GM20431 (cell line): ENCODE measurements at regions not wholly inside any gene's neighbourhood (a gene's known extent, or its start where the extent isn't known, plus 50 kb on each side); places are given as distances from the start of the nearest gene placed in this dataset.
"Not testable (repeated sequence)": the region's sequence is repeated elsewhere in the genome, so short reads cannot be mapped to it uniquely, and the experiment has no call there.

Source experiments
- in situ Hi-C: fragments of 300-500 bp; cut with MseI, MboI; formaldehyde crosslinking; loops from one replicate; pipeline ENCODE4 v1.15.0; 2020; ENCODE audit warnings: low sequenced_read_pairs; ENCODE audit not compliant: unreplicated experiment

DNA sequence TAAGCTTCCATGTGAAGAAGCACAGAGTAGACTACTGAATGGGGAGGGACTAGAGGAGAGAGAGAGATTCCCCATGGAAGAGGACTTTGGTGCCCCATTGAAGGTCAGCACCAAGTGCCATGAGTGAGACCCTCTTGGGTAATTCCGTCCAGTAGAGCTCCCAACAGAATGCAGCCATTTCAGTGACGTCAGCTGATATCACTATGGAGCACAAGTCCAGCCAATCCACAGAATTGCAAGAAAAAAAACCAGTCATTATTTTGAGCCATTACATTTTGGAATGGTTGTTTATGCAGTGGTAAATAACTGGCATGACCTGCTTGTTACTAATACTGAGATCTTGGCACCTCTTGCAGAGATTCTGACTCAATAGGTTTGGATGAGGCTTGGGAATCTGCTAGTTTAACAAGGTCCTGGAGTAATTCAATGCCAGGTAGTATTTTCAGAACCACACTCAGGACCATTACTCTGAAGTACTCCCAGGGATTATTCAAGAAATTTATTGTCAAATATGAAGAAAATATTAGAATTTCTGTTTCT is 52.6 kb upstream of the SP8 start:
- in situ Hi-C loops: no loop called here

- in situ Hi-C loops: no loop called here
Measured at GRCh38 chr7:20839987-20840386, 53.3 kb upstream of the SP8 start.

DNA sequence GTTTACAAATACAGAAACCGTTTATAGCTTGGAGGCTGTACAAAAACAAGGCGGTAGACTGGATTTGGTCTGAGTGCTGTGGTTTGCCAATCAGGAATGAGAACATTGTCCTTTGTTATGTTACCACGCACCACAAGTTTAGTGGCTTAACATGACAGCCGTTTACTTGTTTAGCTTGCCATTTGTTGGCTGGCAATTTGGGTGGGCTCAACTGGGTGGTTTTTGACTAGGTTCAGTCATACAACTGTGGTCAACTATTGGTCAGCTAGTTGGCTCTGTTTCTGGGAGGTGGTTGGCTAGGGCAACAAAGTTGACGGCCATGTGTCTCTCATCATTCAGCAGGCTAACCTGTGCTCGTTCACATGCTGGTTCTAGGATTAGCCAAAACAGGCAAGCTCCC is 60.1 kb upstream of the SP8 start:
- in situ Hi-C loops: no loop called here

GRCh38 chr7:20858951-20859350 is 72.3 kb upstream of the SP8 start:
- in situ Hi-C loops: no loop called here

DNA sequence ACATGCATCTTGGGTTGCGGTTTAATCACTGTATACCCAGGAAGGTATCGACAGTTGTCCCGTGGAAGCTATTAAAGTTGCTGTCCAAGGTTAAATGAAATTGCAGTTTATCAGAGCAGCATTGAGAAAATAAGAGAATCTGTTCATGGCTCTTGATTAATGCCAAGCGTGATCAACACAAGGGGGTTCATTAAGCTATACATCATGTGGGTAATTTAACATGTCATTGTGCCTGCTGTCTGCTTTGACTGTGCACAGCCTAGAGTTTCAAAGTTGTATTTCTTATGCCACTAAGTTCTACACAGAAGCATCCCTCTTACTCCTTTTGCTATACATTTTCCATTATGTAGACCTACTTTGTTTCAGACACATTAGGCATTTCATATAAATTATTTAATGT is 74.8 kb upstream of the SP8 start:
- in situ Hi-C loops: no loop called here

GRCh38 chr7:20862554-20862953 is 75.9 kb upstream of the SP8 start:
- in situ Hi-C loops: no loop called here

GRCh38 chr7:20864221-20864620 is 77.5 kb upstream of the SP8 start:
- in situ Hi-C loops: no loop called here

- in situ Hi-C loops: no loop called here
Measured at GRCh38 chr7:20865684-20866083, 79.0 kb upstream of the SP8 start.

DNA sequence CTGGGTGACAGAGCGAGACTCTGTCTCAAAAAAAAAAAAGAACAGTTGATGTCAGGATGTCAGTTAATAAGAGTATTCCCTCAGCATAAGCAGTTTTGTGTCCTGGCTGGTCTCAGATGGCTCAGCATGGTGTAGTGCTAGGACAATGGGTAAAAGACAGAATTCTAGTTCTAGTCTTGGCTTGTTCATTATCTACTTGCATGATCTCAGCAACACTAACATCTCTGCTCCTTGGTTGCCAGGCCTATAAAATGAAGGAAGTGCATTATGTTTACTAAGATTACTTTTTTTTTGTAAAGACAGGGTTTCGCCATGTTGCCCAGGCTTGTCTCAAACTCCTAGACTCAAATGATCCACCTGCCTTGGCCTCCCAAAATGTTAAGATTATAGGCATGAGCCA is 84.3 kb upstream of the SP8 start:
- in situ Hi-C loops: no loop called here

- in situ Hi-C loops: no loop called here
Measured at GRCh38 chr7:20892776-20893175, 106.1 kb upstream of the SP8 start.

DNA sequence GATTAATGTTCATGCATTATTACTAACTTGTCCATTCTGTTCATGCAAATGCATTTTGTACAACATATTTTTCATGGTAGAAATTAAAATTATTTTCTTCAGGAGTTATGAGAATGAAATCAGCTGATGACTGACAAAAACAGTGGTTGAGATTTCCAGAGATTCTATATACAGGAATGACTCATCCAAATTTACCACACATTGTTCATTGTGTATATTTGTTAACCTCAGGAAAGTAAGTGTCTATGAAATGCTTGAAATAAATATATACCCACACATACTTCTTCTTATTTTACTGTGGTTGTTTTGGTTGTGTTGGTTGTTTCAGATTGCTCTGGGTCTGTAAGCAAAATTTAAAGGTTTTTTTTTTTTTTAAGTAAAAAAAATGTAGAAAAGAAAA is 108.1 kb upstream of the SP8 start:
- in situ Hi-C loops: no loop called here

DNA sequence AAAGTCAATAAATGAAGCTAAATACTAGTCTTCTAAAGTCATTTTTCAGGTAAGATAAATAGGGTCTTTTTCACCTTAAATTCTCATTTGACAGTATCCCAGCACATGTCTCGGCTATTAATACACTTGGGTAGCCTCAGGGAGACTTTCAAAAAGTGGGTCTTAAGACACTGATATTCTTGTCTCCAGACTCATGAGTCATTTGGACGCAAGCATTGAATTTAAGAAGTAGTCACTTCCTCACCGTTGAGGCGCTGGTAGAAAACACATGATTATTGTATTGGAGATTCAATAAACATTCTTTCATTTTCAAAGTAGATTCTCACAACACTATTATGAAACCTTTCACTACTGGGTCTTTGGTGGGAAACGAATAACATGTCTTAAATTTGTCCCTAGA is 108.9 kb upstream of the SP8 start:
- in situ Hi-C loops: no loop called here

DNA sequence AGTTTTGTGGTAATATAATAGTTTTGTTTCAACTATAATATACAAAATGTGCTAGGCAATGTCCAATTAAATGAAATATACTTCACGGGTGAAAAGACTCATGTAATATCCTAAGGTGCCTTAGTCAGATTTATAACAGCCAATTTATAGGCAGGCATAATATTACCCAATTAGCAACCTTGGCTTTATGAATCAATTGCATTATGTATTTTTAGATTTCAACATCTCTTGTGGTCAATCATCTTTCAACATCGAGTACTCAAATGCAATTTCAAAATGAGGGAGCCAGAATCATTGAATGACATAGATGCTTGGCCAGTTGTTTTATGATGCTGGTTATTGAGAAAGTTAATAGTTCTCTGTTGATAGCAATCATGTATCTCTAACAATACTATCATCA is 110.3 kb upstream of the SP8 start:
- in situ Hi-C loops: no loop called here

DNA sequence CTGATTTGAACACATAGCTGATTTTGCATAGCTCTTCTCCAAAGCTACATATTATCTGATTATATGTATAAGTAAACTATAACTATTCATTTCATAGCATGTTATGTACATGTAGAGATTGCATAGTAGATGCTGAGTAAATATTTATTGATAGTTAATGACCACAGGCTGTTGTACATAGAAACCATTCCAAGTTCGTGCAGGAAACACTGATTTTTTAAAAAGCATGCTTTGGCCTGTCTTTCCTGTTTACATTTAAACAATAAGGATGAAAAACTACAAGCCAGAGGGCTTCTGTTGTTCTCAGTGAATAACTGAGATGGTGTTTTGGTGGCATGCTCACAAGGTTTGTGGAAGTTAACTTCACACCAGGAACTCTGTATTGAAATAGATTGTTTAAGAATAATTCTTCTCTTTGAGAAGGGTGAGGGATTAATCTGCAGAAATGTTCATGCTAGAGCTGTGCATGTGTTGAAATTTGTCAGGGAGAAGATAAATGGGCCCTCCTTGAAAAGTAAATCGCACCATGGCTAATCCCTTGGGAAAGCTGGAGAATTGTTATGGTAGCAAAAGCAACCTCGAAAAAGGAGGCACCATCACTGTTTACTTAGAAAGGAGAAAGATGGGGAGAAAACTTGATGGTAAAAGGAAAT is 120.2 kb upstream of the SP8 start:
- in situ Hi-C loops: no loop called here

GRCh38 chr7:20911081-20911480 is 124.4 kb upstream of the SP8 start:
- in situ Hi-C loops: no loop called here

DNA sequence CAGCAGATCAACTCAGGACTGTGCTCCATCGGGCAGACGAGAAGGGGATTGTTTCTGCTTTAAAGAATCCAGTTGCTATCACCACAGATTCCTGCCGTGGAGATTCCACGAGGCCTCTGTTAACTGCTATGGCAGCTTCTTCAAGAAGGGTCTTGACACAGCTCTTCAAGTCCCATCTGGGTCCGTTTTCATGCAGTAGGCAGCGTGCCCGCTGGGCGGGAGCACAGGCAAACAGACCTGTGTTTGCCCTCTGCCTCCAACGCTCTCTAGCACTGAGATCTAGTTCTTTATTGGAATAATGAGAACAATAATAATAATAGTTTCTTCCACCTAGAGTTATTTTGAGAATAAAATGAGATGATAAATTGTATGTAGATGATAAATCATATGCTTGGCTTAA is 127.2 kb upstream of the SP8 start:
- in situ Hi-C loops: no loop called here

- in situ Hi-C loops: no loop called here
Measured at GRCh38 chr7:20916311-20916710, 129.6 kb upstream of the SP8 start.

DNA sequence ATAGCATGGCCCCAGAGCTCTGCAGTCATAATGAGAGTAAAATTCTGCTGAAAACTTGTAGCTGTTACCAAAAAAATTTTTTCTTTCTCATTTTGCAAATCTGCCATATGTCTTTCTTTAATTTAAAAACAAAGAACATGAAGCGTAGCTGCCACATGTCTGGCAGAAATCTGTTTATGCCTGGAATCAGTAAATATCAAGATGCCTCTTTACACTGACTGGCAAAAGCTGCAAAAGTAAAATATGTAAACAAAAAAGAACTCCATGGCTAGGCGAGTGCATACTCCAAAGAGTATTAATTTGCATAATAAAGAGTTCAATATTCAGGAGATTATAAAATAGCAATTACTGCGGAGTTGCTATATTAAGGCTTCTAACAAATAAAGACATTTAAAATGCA is 130.9 kb upstream of the SP8 start:
- in situ Hi-C loops: no loop called here

GRCh38 chr7:20918156-20918555 is 131.5 kb upstream of the SP8 start:
- in situ Hi-C loops: no loop called here

GRCh38 chr7:20927178-20927577 is 140.5 kb upstream of the SP8 start:
- in situ Hi-C loops: not testable (repeated sequence)

DNA sequence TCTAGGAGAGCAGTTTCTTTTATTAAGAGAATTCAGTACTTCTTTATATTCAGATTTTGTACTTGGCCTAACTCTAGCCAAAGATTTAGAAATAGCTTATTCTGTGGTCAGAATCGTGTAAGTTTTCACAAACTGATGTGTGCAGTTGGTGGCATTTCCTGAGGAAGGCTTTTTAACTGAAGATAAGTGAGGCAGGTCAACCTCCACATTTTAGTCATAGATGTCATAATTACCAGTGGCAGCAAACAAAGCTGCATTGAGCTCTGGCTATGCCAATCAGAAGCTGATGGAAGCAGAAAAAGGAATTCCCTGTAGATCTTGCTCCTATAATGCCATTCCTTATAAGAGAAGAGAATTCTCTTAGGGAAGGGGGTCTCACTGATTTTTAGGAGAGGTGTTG is 141.3 kb upstream of the SP8 start:
- in situ Hi-C loops: no loop called here

DNA sequence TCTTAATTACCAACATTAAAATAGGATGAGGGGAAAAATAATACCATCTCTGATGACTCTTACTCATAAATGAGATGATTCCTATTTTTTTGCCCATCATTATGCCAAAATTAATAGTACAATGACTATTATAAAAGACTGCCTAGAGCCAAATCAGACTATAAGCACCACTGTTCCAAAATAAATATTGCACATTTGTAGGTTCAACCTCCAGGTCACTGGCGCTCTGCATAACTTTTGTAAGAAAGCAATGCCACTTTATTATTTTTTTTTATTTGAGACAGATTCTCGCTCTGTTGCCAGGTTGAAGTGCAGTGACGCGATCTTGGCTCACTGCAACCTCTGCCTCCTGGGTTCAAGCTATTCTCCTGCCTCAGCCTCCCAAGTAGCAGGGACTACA is 142.5 kb upstream of the SP8 start:
- in situ Hi-C loops: no loop called here
